ENCODE measurements at regions not wholly inside any gene's neighbourhood (a gene's known extent, or its start where the extent isn't known, plus 50 kb on each side); places are given as distances from the start of the nearest gene placed in this dataset.

DNA sequence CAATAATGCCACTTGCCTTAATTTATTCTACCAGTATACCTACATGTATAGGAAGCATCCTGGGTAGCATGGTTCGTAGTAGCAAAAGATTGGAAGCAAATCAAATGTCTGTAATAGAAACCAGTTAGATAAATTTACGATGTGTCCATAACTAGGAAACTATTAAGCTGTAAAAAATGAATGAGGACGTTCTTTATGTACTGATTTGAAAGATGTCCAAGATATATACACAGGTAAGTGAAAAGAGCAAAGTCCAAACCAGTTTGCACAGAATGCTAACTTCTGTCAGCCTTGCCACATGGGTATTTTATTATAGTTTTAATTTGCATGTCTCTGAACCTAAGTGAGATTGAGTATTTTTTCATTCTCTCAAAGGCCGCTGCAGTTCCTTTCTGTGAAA, 251.8 kb upstream of the IRF2BP2 start:
- H3K4me1 Mint-ChIP-seq, result peaks cover 11 to 13% of the 10 kb centered on the region in 2 donors
- no peak overlapping the region for H3K4me3 ChIP-seq (ENCODE audit: low read length)
- no peaks in the 10 kb centered on the region for H3K36me3 Mint-ChIP-seq
- H3K9me3 Mint-ChIP-seq, result no peaks in the 10 kb centered on the region
- 97% methylated on average over 3 of the region's 4 CpGs for WGBS (ENCODE audit: insufficient coverage)
- H3K9me3 ChIP-seq (ENCODE audit: control insufficient read depth, insufficient read depth, low read length), result peaks cover 2% of the 10 kb centered on the region
- no peak overlapping the region for H3K27ac ChIP-seq (ENCODE audit: low read length)
- H3K27ac Mint-ChIP-seq, result no peak overlapping the region
- H3K27me3 ChIP-seq (ENCODE audit: control insufficient read depth, insufficient read depth, low read length), result no peaks in the 10 kb centered on the region
- H3K27me3 Mint-ChIP-seq (ENCODE audit: low read depth in 2 of 2), result peaks cover 5 to 10% of the 10 kb centered on the region in 2 donors
- H3K4me3 Mint-ChIP-seq, result no peak overlapping the region
- ATAC-seq, result no peak
- H3K36me3 ChIP-seq (ENCODE audit: control insufficient read depth, insufficient read depth, low read length), result no peaks in the 10 kb centered on the region
- H3K4me1 ChIP-seq (ENCODE audit: control insufficient read depth, insufficient read depth, low read length), result peaks cover 13% of the 10 kb centered on the region
- intact Hi-C loops (cut with micrococcal nuclease), result loop anchor here (10.0 kb wide), 2 partner anchors 87 to 247 kb away; partner anchors contain the start of gene IRF2BP2
- DNase-seq, result no peak
- TF ChIP-seq, protein P1, sequence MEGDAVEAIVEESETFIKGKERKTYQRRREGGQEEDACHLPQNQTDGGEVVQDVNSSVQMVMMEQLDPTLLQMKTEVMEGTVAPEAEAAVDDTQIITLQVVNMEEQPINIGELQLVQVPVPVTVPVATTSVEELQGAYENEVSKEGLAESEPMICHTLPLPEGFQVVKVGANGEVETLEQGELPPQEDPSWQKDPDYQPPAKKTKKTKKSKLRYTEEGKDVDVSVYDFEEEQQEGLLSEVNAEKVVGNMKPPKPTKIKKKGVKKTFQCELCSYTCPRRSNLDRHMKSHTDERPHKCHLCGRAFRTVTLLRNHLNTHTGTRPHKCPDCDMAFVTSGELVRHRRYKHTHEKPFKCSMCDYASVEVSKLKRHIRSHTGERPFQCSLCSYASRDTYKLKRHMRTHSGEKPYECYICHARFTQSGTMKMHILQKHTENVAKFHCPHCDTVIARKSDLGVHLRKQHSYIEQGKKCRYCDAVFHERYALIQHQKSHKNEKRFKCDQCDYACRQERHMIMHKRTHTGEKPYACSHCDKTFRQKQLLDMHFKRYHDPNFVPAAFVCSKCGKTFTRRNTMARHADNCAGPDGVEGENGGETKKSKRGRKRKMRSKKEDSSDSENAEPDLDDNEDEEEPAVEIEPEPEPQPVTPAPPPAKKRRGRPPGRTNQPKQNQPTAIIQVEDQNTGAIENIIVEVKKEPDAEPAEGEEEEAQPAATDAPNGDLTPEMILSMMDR (IDR thresholded peaks at IDR 0.05), result no peak

DNA sequence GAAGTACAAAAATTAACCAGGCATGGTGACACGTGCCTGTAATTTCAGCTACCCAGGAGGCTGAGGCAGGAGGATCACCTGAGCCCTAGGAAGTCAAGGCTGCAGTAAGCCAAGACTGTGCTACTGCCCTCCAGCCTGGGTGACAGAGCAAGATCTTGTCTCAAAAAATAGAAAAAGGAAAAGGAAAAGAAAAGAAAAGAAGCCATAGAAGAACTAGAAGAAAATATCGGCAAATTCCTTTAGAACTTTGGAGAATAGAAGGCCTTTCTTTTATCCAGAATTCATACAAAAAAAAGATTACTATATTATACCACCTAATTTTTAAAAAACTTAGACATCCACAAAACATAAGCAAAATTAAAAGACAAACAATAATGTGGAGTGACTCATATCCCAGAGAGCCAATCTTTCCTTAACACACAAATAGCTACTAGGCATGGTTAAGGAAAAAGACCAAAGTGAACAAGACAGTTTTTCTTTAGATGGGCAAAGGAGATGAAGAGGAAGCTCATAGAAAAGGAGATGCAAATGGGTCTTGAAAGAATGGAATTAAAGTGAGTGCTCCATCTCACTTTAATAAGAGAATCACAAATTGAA, 251.1 kb upstream of the IRF2BP2 start:
- no peaks in the 10 kb centered on the region for H3K36me3 Mint-ChIP-seq

DNA sequence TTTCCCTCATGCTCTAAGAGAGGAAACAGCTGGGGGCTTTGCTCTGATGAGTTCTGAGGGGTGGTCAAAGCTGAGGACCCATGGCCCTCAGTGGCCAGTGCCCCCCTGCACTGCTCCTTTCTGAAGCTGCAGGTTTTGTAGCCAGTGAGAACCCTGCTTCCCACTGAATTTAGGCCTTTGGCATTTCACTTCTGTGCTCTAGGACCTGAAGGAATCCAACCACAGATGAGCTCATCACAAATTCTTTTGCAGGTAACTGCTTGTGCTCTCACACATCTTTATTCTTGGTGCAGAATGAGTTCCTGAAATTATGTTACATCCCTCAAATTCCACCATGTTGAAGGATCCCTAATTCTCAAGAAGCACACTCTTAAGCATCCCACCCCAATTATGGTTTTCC, 248.7 kb upstream of the IRF2BP2 start:
- ATAC-seq, result no peak
- Histone ChIP-seq H3K27me3 (ENCODE audit: control insufficient read depth, insufficient read depth, low read length) (no peaks in the 10 kb centered on the region), H3K36me3 (ENCODE audit: control insufficient read depth, insufficient read depth, low read length) (no peaks in the 10 kb centered on the region), H3K9me3 (ENCODE audit: control insufficient read depth, insufficient read depth, low read length) (peaks cover 2% of the 10 kb centered on the region), H3K27ac (ENCODE audit: low read length) (no peak overlapping the region), H3K4me1 (ENCODE audit: control insufficient read depth, insufficient read depth, low read length) (no peaks in the 10 kb centered on the region), H3K4me3 (ENCODE audit: low read length) (no peak overlapping the region)
- H3K36me3 Mint-ChIP-seq, result no peaks in the 10 kb centered on the region
- H3K27ac Mint-ChIP-seq, result no peak overlapping the region
- H3K4me3 Mint-ChIP-seq, result no peak overlapping the region
- TF ChIP-seq, protein P1 (IDR thresholded peaks at IDR 0.05), result no peak
- no peak for DNase-seq
- intact Hi-C loops (cut with micrococcal nuclease), result no loop called here
- no peaks in the 10 kb centered on the region for H3K4me1 Mint-ChIP-seq
- no peaks in the 10 kb centered on the region for H3K9me3 Mint-ChIP-seq
- H3K27me3 Mint-ChIP-seq (ENCODE audit: low read depth in 2 of 2), result peaks cover 3 to 15% of the 10 kb centered on the region in 2 donors

More for the DNA sequence above, 251.1 kb upstream of the IRF2BP2 start:
- no peak for ATAC-seq
- no peak for DNase-seq
- 100% methylated on average over 1 of the region's 2 CpGs for WGBS (ENCODE audit: insufficient coverage)
- Mint-ChIP-seq H3K27ac (no peak overlapping the region), H3K27me3 (ENCODE audit: low read depth in 2 of 2) (peaks cover 5 to 10% of the 10 kb centered on the region in 2 donors), H3K9me3 (no peaks in the 10 kb centered on the region), H3K4me3 (no peak overlapping the region), H3K4me1 (peaks cover 4 to 7% of the 10 kb centered on the region in 2 donors)
- intact Hi-C loops (cut with micrococcal nuclease), result loop anchor here (10.0 kb wide), 2 partner anchors 86 to 246 kb away; partner anchors contain the start of gene IRF2BP2
- no peaks in the 10 kb centered on the region for H3K36me3 ChIP-seq (ENCODE audit: control insufficient read depth, insufficient read depth, low read length)
- H3K4me3 ChIP-seq (ENCODE audit: low read length), result no peak overlapping the region
- H3K27ac ChIP-seq (ENCODE audit: low read length), result no peak overlapping the region
- TF ChIP-seq, protein P1 (IDR thresholded peaks at IDR 0.05), result no peak
- no peaks in the 10 kb centered on the region for H3K27me3 ChIP-seq (ENCODE audit: control insufficient read depth, insufficient read depth, low read length)
- peaks cover 2% of the 10 kb centered on the region for H3K9me3 ChIP-seq (ENCODE audit: control insufficient read depth, insufficient read depth, low read length)
- peaks cover 7% of the 10 kb centered on the region for H3K4me1 ChIP-seq (ENCODE audit: control insufficient read depth, insufficient read depth, low read length)

DNA sequence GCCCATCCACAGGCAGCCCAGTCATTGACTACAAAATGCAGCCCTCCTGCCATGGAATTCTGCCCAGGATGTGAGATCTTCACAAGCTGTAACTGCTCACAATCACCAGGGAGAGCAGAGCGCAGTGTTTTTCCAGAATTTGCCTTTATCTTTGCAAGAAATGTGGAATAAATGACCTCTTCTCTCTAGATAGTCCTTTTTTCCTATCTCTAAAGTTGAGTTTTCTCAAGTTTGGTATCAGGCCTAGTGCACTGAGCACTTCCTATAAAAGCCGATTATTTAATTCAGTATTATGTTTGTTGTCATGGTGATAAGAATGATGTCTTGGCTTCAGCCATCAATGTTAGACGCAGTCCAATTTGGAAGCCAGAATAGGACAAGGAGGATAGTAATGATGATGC, 246.9 kb upstream of the IRF2BP2 start:
- H3K4me3 ChIP-seq (ENCODE audit: low read length), result no peak overlapping the region
- H3K9me3 ChIP-seq (ENCODE audit: control insufficient read depth, insufficient read depth, low read length), result peaks cover 2% of the 10 kb centered on the region
- DNase-seq (no peak), ATAC-seq (no peak)
- H3K4me1 ChIP-seq (ENCODE audit: control insufficient read depth, insufficient read depth, low read length), result peaks cover 3% of the 10 kb centered on the region
- TF ChIP-seq, protein P1 (IDR thresholded peaks at IDR 0.05), result no peak
- no peaks in the 10 kb centered on the region for H3K27me3 ChIP-seq (ENCODE audit: control insufficient read depth, insufficient read depth, low read length)
- no peak overlapping the region for H3K27ac ChIP-seq (ENCODE audit: low read length)
- H3K36me3 Mint-ChIP-seq, result no peaks in the 10 kb centered on the region
- H3K9me3 Mint-ChIP-seq, result no peaks in the 10 kb centered on the region
- no peaks in the 10 kb centered on the region for H3K36me3 ChIP-seq (ENCODE audit: control insufficient read depth, insufficient read depth, low read length)
- H3K4me1 Mint-ChIP-seq, result no peaks in the 10 kb centered on the region
- H3K4me3 Mint-ChIP-seq, result no peak overlapping the region
- 98% methylated on average over 2 of the region's 3 CpGs for WGBS (ENCODE audit: insufficient coverage)
- H3K27ac Mint-ChIP-seq, result no peak overlapping the region
- peaks cover 0 to 6% of the 10 kb centered on the region in 2 donors for H3K27me3 Mint-ChIP-seq (ENCODE audit: low read depth in 2 of 2)
- intact Hi-C loops (cut with micrococcal nuclease), result no loop called here
